ENCODE measurements at regions not wholly inside any gene's neighbourhood (a gene's known extent, or its start where the extent isn't known, plus 50 kb on each side); places are given as distances from the start of the nearest gene placed in this dataset.

DNA sequence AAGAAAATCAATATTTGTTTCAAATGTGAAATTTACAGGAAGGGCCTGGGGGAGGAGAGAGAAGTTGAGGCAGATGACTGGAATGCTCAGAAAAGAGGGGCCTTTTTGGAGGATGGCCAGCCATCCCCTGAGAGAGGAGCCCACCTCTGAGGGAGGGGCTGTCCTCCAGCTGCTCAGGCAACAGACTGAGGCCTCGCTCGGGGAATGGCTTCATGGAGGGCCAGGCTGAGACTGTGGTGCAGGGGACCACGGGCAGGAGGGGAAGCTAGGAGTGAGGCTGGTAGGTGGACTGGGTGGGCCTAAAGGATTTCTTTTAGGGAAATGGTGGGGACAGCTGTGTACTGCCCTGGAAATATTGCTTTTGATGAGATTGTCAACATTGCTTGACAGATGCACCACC is 73.5 kb upstream of the CADM1 start:
- H3K79me2 ChIP-seq (ENCODE audit: insufficient read depth, low read length): no peaks in the 10 kb centered on the region
- no peaks in the 10 kb centered on the region for H3K36me3 ChIP-seq (ENCODE audit: insufficient read depth, low read length)
- TF ChIP-seq, protein P1, sequence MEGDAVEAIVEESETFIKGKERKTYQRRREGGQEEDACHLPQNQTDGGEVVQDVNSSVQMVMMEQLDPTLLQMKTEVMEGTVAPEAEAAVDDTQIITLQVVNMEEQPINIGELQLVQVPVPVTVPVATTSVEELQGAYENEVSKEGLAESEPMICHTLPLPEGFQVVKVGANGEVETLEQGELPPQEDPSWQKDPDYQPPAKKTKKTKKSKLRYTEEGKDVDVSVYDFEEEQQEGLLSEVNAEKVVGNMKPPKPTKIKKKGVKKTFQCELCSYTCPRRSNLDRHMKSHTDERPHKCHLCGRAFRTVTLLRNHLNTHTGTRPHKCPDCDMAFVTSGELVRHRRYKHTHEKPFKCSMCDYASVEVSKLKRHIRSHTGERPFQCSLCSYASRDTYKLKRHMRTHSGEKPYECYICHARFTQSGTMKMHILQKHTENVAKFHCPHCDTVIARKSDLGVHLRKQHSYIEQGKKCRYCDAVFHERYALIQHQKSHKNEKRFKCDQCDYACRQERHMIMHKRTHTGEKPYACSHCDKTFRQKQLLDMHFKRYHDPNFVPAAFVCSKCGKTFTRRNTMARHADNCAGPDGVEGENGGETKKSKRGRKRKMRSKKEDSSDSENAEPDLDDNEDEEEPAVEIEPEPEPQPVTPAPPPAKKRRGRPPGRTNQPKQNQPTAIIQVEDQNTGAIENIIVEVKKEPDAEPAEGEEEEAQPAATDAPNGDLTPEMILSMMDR (IDR thresholded peaks at IDR 0.05; ENCODE audit: low read length): no peak
- TF ChIP-seq EZH2 (IDR thresholded peaks at IDR 0.05; ENCODE audit: borderline replicate concordance, low read length): no peak
- H3K4me2 ChIP-seq (ENCODE audit: low read length): no peak overlapping the region
- H3K27me3 ChIP-seq (ENCODE audit: insufficient read depth, low read length): no peaks in the 10 kb centered on the region
- no peak overlapping the region for H3K4me3 ChIP-seq (ENCODE audit: low read depth, low read length, poor library complexity, severe bottlenecking)
- H3K4me1 ChIP-seq (ENCODE audit: insufficient read depth, low read length, severe bottlenecking): no peaks in the 10 kb centered on the region
- H2AFZ ChIP-seq (ENCODE audit: low read length): no peak overlapping the region
- H3F3A ChIP-seq (ENCODE audit: insufficient read depth, low read length): no peaks in the 10 kb centered on the region
- no peak overlapping the region for H3K9ac ChIP-seq (ENCODE audit: low read length)
- no peaks in the 10 kb centered on the region for H4K20me1 ChIP-seq (ENCODE audit: insufficient read depth, low read length)
- H3K9me3 ChIP-seq (ENCODE audit: low read length): no peaks in the 10 kb centered on the region
- H3K9me2 ChIP-seq (ENCODE audit: low read depth, low read length): no peaks in the 10 kb centered on the region
- no peak overlapping the region for H3K27ac ChIP-seq (ENCODE audit: low read depth, low read length, poor library complexity, severe bottlenecking)

DNA sequence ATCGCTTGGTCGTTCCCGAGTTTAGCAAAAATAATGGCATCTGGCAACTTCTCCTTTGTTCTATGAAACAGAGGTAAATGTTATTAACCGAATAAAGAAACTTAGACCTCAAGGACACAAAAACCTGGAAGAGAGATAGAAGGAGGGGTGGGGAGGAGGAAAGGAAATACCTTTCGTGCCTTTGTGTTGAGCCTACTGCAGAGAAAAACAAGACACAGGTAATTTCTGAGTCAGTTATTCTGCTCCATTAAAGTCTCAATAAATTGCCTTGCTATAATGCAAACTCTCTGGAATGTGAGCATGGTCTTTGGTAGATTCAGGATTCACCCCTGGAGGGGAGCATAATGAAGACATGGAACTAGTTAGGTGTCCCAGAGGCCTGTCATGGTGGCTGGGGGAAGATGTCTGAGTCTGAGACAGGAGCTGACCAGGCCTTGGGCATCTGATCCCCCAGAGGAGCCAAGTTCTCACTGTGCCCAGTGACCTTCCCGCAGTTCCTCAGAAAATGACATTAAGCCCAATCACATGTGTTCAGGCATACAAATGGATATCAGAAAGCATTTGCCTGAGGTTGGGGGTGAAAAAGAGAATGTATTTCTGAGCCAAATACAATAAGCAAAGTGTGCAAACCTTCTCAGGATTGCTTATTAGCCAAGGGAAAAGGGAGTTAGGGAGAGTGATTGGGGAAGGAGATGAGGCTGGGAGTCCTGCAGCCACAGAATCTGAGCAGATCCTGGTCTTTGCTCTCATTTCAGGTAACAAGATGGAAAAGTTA is 72.6 kb upstream of the CADM1 start:
- Histone ChIP-seq H3K36me3 (ENCODE audit: insufficient read depth, low read length) (no peaks in the 10 kb centered on the region), H2AFZ (ENCODE audit: low read length) (no peak overlapping the region), H3K9ac (ENCODE audit: low read length) (no peak overlapping the region), H3K27me3 (ENCODE audit: insufficient read depth, low read length) (no peaks in the 10 kb centered on the region), H3F3A (ENCODE audit: insufficient read depth, low read length) (no peaks in the 10 kb centered on the region), H3K9me3 (ENCODE audit: low read length) (no peaks in the 10 kb centered on the region), H4K20me1 (ENCODE audit: insufficient read depth, low read length) (no peaks in the 10 kb centered on the region), H3K27ac (ENCODE audit: low read depth, low read length, poor library complexity, severe bottlenecking) (no peak overlapping the region), H3K4me3 (ENCODE audit: low read depth, low read length, poor library complexity, severe bottlenecking) (no peak overlapping the region), H3K9me2 (ENCODE audit: low read depth, low read length) (no peaks in the 10 kb centered on the region), H3K4me2 (ENCODE audit: low read length) (no peak overlapping the region), H3K4me1 (ENCODE audit: insufficient read depth, low read length, severe bottlenecking) (no peaks in the 10 kb centered on the region), H3K79me2 (ENCODE audit: insufficient read depth, low read length) (no peaks in the 10 kb centered on the region)
- no peak for TF ChIP-seq EZH2 (IDR thresholded peaks at IDR 0.05; ENCODE audit: borderline replicate concordance, low read length)
- TF ChIP-seq, protein P1 (IDR thresholded peaks at IDR 0.05; ENCODE audit: low read length): no peak

DNA sequence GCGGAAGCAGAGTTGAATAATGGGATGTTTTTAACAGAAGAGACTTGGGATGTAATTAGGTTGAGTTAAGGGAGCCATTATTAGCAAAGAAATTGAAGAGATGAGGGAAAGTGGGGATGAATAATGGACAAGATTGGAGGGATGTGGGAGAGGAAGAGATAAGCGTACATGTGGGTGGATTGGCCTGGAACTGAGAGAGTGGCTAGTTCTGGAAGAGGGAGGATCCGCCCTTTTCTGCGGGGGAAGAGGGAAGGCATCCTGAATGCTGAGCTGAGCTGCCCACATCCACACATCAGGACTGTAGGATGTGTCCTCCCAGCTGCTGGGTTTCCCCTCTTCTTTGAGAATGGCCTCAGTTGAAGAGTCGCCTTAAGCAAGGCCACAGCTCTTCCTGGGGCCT is 68.3 kb upstream of the CADM1 start:
- Histone ChIP-seq H3K4me2 (ENCODE audit: low read length) (no peak overlapping the region), H3K4me3 (ENCODE audit: low read depth, low read length, poor library complexity, severe bottlenecking) (no peak overlapping the region), H3F3A (ENCODE audit: insufficient read depth, low read length) (no peaks in the 10 kb centered on the region), H3K36me3 (ENCODE audit: insufficient read depth, low read length) (no peaks in the 10 kb centered on the region), H3K9me2 (ENCODE audit: low read depth, low read length) (no peaks in the 10 kb centered on the region), H3K79me2 (ENCODE audit: insufficient read depth, low read length) (no peaks in the 10 kb centered on the region), H3K27ac (ENCODE audit: low read depth, low read length, poor library complexity, severe bottlenecking) (no peak overlapping the region), H2AFZ (ENCODE audit: low read length) (no peak overlapping the region), H3K4me1 (ENCODE audit: insufficient read depth, low read length, severe bottlenecking) (no peaks in the 10 kb centered on the region), H3K27me3 (ENCODE audit: insufficient read depth, low read length) (no peaks in the 10 kb centered on the region), H3K9ac (ENCODE audit: low read length) (no peak overlapping the region), H3K9me3 (ENCODE audit: low read length) (no peaks in the 10 kb centered on the region), H4K20me1 (ENCODE audit: insufficient read depth, low read length) (no peaks in the 10 kb centered on the region)
- TF ChIP-seq, protein P1 (IDR thresholded peaks at IDR 0.05; ENCODE audit: low read length): no peak
- TF ChIP-seq EZH2 (IDR thresholded peaks at IDR 0.05; ENCODE audit: borderline replicate concordance, low read length): no peak

Measured in OCI-LY1 (cell line).